GM12878 (cell line): ENCODE measurements at regions not wholly inside any gene's neighbourhood (a gene's known extent, or its start where the extent isn't known, plus 50 kb on each side); places are given as distances from the start of the nearest gene placed in this dataset.

Experiments used
- CEBPB ChIP-seq, 2 experiments: fragments of 150-350 bp in 1 of 2; IDR thresholded peaks; 2 replicates each; pipeline ENCODE4 v1.6.1; 2012 to 2014; ENCODE audit warnings: low read depth in 2 of 2, low read length in 2 of 2, borderline replicate concordance in 1 of 2, inconsistent platforms in 1 of 2
- CTCF ChIP-seq, 3 experiments: IDR thresholded peaks in 2 of 3; conservative IDR thresholded peaks in 1 of 3; 2 replicates each; pipeline ENCODE4 v1.5.1; 2011; ENCODE audit warnings: low read depth in 3 of 3, low read length in 3 of 3, mild to moderate bottlenecking in 3 of 3, control low read depth in 2 of 3, moderate library complexity in 2 of 3, inconsistent platforms in 1 of 3, mixed read lengths in 1 of 3; ENCODE audit not compliant: control insufficient read depth in 2 of 3, insufficient read depth in 1 of 3; ENCODE audit errors: extremely low read depth in 1 of 3
- ETV6 ChIP-seq, 2 experiments: fragments of 450-650 bp in 1 of 2; IDR thresholded peaks in 1 of 2; conservative IDR thresholded peaks in 1 of 2; 2 replicates each; pipeline ENCODE4 v1.6.1; 2014; ENCODE audit warnings: antibody characterized with exemption in 1 of 2, borderline replicate concordance in 1 of 2, low read depth in 1 of 2, mild to moderate bottlenecking in 1 of 2, moderate library complexity in 1 of 2
- GABPA ChIP-seq: IDR thresholded peaks from 2 replicates; pipeline ENCODE4 v1.6.1; 2014; ENCODE audit warnings: antibody characterized with exemption, low read depth, mild to moderate bottlenecking, inconsistent platforms
- HDAC2 ChIP-seq: fragments of 200-600 bp; sonication (generic); IDR thresholded peaks from 2 replicates; pipeline ENCODE4 v1.6.1; 2017
- NR2C1 ChIP-seq: fragments of 450-650 bp; IDR thresholded peaks from 2 replicates; pipeline ENCODE4 v1.6.1; 2017; ENCODE audit warnings: antibody characterized with exemption, mild to moderate bottlenecking, moderate library complexity
- RAD21 ChIP-seq: IDR thresholded peaks from 2 replicates; pipeline ENCODE4 v1.6.1; 2011; ENCODE audit warnings: mild to moderate bottlenecking, low read depth, low read length, moderate library complexity; ENCODE audit not compliant: insufficient read depth
- YBX1 ChIP-seq: fragments of 450-650 bp; IDR thresholded peaks from 2 replicates; pipeline ENCODE4 v1.6.1; 2016; ENCODE audit warnings: antibody characterized with exemption

- TF ChIP-seq NR2C1 (no peak), YBX1 (no peak), CTCF (IDR thresholded peaks at IDR 0.05 in 2 of 3, conservative IDR thresholded peaks at IDR 0.05 in 1 of 3; ENCODE audit: control insufficient read depth in 2 of 3, extremely low read depth in 1 of 3, insufficient read depth in 1 of 3, low read depth in 3 of 3, low read length in 3 of 3) (no peak), GABPA (no peak), CEBPB (IDR thresholded peaks at IDR 0.05; ENCODE audit: borderline replicate concordance in 1 of 2, low read depth in 2 of 2, low read length in 2 of 2) (no peak), ETV6 (conservative IDR thresholded peaks at IDR 0.05 in 1 of 2, IDR thresholded peaks at IDR 0.05 in 1 of 2; ENCODE audit: borderline replicate concordance in 1 of 2, low read depth in 1 of 2) (no peak), HDAC2 (no peak), RAD21 (no peak)
Measured at GRCh38 chr4:135269125-135269890, 1067.7 kb upstream of the PABPC4L start.
